Superior temporal gyrus (tissue), 1 donor: ENCODE measurements at regions not wholly inside any gene's neighbourhood (a gene's known extent, or its start where the extent isn't known, plus 50 kb on each side); places are given as distances from the start of the nearest gene placed in this dataset.

Experiments
- DNase-seq: peaks from one replicate; pipeline ENCODE4 v3.0.0-alpha.2; 2016; ENCODE audit errors: extremely low spot score

- no peak for DNase-seq
Observed at GRCh38 chr20:4559106-4559505, 127.2 kb upstream of the PRNP start.

GRCh38 chr20:4556781-4557180 lies 129.5 kb upstream of the PRNP start:
- DNase-seq, result no peak

GRCh38 chr20:4555188-4555890 lies 130.9 kb upstream of the PRNP start:
- DNase-seq, result no peak

GRCh38 chr20:4554346-4554745 lies 131.9 kb upstream of the PRNP start:
- no peak for DNase-seq

- no peak for DNase-seq
Observed at GRCh38 chr20:4552075-4552640, 134.1 kb upstream of the PRNP start.

- no peak for DNase-seq
Observed at GRCh38 chr20:4550740-4551139, 135.5 kb upstream of the PRNP start.

- no peak for DNase-seq
Observed at GRCh38 chr20:4549711-4550259, 136.5 kb upstream of the PRNP start.

- no peak for DNase-seq
Observed at GRCh38 chr20:4548552-4548951, 137.7 kb upstream of the PRNP start.

- no peak for DNase-seq
Observed at GRCh38 chr20:4546786-4547185, 139.5 kb upstream of the PRNP start.

GRCh38 chr20:4546342-4546741 lies 139.9 kb upstream of the PRNP start:
- no peak for DNase-seq

- no peak for DNase-seq
Observed at GRCh38 chr20:4545526-4545925, 140.7 kb upstream of the PRNP start.

GRCh38 chr20:4544765-4545164 lies 141.5 kb upstream of the PRNP start:
- no peak for DNase-seq

- no peak for DNase-seq
Observed at GRCh38 chr20:4542270-4542669, 144.0 kb upstream of the PRNP start.

- DNase-seq, result no peak
Observed at GRCh38 chr20:4534315-4534714, 151.9 kb upstream of the PRNP start.

- DNase-seq, result no peak
Observed at GRCh38 chr20:4533368-4534133, 152.7 kb upstream of the PRNP start.

GRCh38 chr20:4532772-4533171 lies 153.5 kb upstream of the PRNP start:
- no peak for DNase-seq

GRCh38 chr20:4524792-4525191 lies 161.5 kb upstream of the PRNP start:
- DNase-seq, result no peak

GRCh38 chr20:4524307-4524706 lies 161.9 kb upstream of the PRNP start:
- DNase-seq, result no peak

GRCh38 chr20:4522310-4522709 lies 163.9 kb upstream of the PRNP start:
- DNase-seq, result no peak

GRCh38 chr20:4521170-4521968 lies 164.9 kb upstream of the PRNP start:
- DNase-seq, result no peak

- DNase-seq, result no peak
Observed at GRCh38 chr20:4519534-4519933, 166.7 kb upstream of the PRNP start.

GRCh38 chr20:4516876-4517275 lies 169.4 kb upstream of the PRNP start:
- DNase-seq, result no peak
